Activated CD4-positive, alpha-beta T cell treated with anti-CD3 and anti-CD28 coated beads for 36 hours (primary cell): ENCODE measurements at regions not wholly inside any gene's neighbourhood (a gene's known extent, or its start where the extent isn't known, plus 50 kb on each side); places are given as distances from the start of the nearest gene placed in this dataset.

Experiments used
- ATAC-seq: fragments of 200-7000 bp; cut with Tn5 transposase; one replicate; pipeline ENCODE4 v1.10.0; 2021; ENCODE audit warnings: mild to moderate bottlenecking, moderate library complexity
- CTCF ChIA-PET: fragments of 350-600 bp; sonication (Branson Sonifier 250); formaldehyde crosslinking; loops from one replicate; lab custom pipeline; 2021; ENCODE audit warnings: antibody characterized with exemption; lab: Charles Lee
- POLR2A ChIA-PET: fragments of 350-600 bp; sonication (Branson Sonifier 250); formaldehyde crosslinking; loops from one replicate; lab custom pipeline; 2021; ENCODE audit warnings: antibody characterized with exemption, inconsistent platforms; lab: Charles Lee
- DNase-seq: peaks from one replicate; pipeline ENCODE4 v3.0.0-alpha.2; 2020
- H3K27ac Mint-ChIP-seq: one replicate; pipeline ENCODE4 v1.8.0; 2021; ENCODE audit warnings: mixed read lengths
- H3K27me3 Mint-ChIP-seq: one replicate; pipeline ENCODE4 v1.8.0; 2021; ENCODE audit warnings: mixed read lengths
- H3K36me3 Mint-ChIP-seq: one replicate; pipeline ENCODE4 v1.8.0; 2021; ENCODE audit warnings: low read depth, mixed read lengths
- H3K4me1 Mint-ChIP-seq: one replicate; pipeline ENCODE4 v1.8.0; 2021; ENCODE audit warnings: mixed read lengths
- H3K4me3 Mint-ChIP-seq: one replicate; pipeline ENCODE4 v1.8.0; 2021; ENCODE audit warnings: mild to moderate bottlenecking, moderate library complexity, mixed read lengths
- H3K9me3 Mint-ChIP-seq: one replicate; pipeline ENCODE4 v1.8.0; 2021; ENCODE audit warnings: low read depth, mixed read lengths
- intact Hi-C, 2 experiments: fragments of 100-400 bp; cut with DNase I in 1 of 2; cut with micrococcal nuclease in 1 of 2; formaldehyde crosslinking; loops; one replicate each; pipeline versions ENCODE4 v1.14.2 to v1.15.1; 2022 to 2024; cut with DNase I, micrococcal nuclease

DNA sequence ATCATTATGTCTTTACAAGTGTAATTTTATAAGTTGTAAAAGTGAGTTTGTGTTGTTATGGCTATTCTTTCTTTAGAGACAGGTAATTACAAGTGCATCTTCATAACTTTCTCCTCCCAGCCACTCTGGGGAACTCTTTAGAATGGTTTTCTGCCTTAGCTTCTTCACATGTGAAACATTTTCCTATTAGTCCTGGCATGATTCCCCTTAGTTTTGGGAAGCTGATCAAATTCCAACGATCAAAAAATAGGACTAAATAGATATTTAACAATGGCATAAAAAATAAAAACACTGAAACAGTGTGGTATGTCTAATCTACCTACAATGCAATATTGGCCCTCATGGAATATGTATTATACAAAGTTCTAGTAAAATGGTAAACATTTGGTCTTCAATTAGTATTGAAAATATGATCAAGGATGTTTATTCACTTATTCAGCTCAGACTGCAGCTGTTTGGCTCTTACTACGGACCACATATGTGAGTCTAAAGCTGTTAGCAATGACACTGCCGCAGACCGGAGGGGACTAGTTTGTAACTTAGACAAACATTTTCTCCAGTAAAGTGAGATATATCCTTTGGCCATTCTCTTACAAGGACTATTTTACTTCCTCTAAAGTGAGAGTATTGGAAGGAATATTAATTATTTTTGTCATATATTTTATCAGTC is 890.8 kb upstream of the USP15 start:
- CTCF ChIA-PET, result no interaction called here
- no peaks in the 10 kb centered on the region for H3K9me3 Mint-ChIP-seq
- no peaks in the 10 kb centered on the region for H3K36me3 Mint-ChIP-seq
- POLR2A ChIA-PET, result no interaction called here
- no peak overlapping the region for H3K27ac Mint-ChIP-seq
- no peaks in the 10 kb centered on the region for H3K27me3 Mint-ChIP-seq
- intact Hi-C loops, result no loop called here
- no peaks in the 10 kb centered on the region for H3K4me1 Mint-ChIP-seq
- H3K4me3 Mint-ChIP-seq, result no peak overlapping the region
- DNase-seq (no peak), ATAC-seq (no peak)

DNA sequence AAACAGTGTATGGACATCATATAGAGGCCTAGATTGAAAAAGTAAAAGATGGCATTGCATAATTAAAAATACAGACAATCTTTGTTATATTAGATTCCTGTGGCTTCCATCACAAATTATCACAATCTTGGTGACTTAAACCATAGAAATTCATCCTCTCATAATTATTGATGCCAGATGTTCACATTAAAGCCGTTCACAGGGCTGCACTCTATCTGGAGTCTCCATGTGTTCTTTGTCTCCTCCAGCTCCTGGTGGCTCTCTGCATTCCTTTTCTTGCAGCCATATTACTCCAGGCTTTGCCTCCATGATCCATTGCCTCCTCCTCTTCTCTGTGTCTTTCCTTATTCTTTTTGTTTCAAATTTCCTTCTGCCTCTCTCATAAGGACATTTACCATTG is 875.7 kb upstream of the USP15 start:
- no peak for DNase-seq
- no peaks in the 10 kb centered on the region for H3K36me3 Mint-ChIP-seq
- no peak overlapping the region for H3K4me3 Mint-ChIP-seq
- peaks cover 15% of the 10 kb centered on the region for H3K9me3 Mint-ChIP-seq
- ChIA-PET POLR2A (no interaction called here), CTCF (no interaction called here)
- no peaks in the 10 kb centered on the region for H3K27me3 Mint-ChIP-seq
- ATAC-seq, result no peak
- no peaks in the 10 kb centered on the region for H3K4me1 Mint-ChIP-seq
- intact Hi-C loops, result no loop called here
- no peak overlapping the region for H3K27ac Mint-ChIP-seq

DNA sequence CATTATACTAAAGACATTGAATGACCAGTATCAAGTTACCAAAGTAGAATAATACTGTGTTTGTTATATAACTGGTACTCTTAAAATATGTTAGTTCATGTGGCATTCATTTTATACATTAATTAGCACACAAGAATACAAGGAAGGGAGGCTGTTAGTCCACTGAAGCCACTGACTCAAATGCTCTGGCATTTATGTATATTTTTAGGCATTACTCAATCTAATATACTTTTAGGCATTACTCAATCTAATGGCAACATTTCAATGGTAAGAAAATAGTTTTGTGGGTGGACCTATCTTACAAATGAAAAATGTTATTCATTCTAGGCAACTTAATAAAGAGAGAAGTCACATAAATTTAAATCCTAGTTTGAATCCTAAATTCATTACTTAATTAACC is 874.4 kb upstream of the USP15 start:
- DNase-seq (no peak), ATAC-seq (no peak)
- intact Hi-C loops, result no loop called here
- ChIA-PET CTCF (no interaction called here), POLR2A (no interaction called here)
- no peak overlapping the region for H3K4me3 Mint-ChIP-seq
- H3K4me1 Mint-ChIP-seq, result no peaks in the 10 kb centered on the region
- no peaks in the 10 kb centered on the region for H3K27me3 Mint-ChIP-seq
- H3K27ac Mint-ChIP-seq, result no peak overlapping the region
- peaks cover 21% of the 10 kb centered on the region for H3K9me3 Mint-ChIP-seq
- no peaks in the 10 kb centered on the region for H3K36me3 Mint-ChIP-seq

DNA sequence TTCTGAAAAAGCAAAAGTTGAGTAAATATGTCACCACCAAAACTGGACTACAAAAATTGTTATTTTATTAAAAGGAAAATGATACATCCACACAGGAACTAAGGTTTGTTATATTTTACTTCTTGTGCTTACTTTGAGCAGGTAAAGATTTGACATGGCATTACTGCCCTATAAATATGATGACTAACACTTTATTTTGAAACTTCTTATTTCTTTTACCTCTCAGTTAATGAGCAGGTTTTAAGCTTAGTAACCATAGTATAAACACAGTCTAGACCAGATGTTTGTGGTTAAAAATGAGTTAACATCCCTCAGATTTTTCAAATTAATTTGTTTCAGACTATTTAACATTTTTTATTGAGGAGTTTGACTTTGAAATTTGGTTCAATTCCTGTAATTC is 862.5 kb upstream of the USP15 start:
- Mint-ChIP-seq H3K4me3 (no peak overlapping the region), H3K36me3 (no peaks in the 10 kb centered on the region), H3K27ac (no peak overlapping the region), H3K27me3 (no peaks in the 10 kb centered on the region), H3K4me1 (no peaks in the 10 kb centered on the region), H3K9me3 (peaks cover 4% of the 10 kb centered on the region)
- ChIA-PET POLR2A (no interaction called here), CTCF (no interaction called here)
- intact Hi-C loops, result no loop called here
- DNase-seq, result no peak
- ATAC-seq, result no peak

DNA sequence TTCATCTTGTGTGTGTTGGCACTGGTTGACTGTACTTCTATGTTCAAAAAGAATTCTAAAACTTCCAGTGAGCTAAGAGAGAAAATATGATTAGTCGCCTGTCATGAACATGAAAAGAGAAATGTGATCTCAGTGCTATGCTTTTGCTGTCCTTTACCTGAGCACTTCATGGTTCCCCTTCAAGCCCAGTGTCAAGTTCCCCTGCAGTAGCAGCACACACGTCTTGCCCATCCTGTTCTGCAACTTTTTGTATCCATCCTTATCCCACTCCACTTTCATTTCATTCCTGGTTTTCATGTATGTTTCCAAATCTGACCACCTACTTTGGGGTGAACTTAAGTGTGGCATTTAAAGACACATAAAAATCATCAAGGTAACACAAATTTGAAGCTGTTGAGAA is 848.0 kb upstream of the USP15 start:
- no peak overlapping the region for H3K27ac Mint-ChIP-seq
- ChIA-PET CTCF (no interaction called here), POLR2A (no interaction called here)
- no peaks in the 10 kb centered on the region for H3K4me1 Mint-ChIP-seq
- no peak for DNase-seq
- H3K27me3 Mint-ChIP-seq, result no peaks in the 10 kb centered on the region
- ATAC-seq, result no peak
- peaks cover 6% of the 10 kb centered on the region for H3K9me3 Mint-ChIP-seq
- no peaks in the 10 kb centered on the region for H3K36me3 Mint-ChIP-seq
- intact Hi-C loops, result no loop called here
- no peak overlapping the region for H3K4me3 Mint-ChIP-seq

DNA sequence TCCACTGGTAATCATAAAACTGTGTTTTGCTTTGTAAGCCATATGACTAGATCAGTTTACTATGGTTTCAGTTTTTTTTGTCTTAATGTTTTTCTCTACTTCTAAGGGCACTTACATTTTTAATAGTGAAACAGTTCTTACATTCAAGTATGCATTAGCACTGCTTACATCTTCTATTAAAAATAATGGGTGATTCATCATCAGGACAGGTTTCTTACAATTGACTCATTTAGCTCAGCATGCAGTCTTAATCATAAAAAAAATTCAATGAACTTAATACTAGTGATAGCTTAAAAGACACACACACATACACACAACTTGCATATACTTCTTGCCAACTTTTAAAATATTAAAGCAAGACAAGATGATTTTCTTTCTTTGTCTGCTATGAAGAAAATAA is 845.7 kb upstream of the USP15 start:
- intact Hi-C loops, result no loop called here
- H3K9me3 Mint-ChIP-seq, result peaks cover 2% of the 10 kb centered on the region
- no peak overlapping the region for H3K27ac Mint-ChIP-seq
- H3K36me3 Mint-ChIP-seq, result no peaks in the 10 kb centered on the region
- DNase-seq (no peak), ATAC-seq (no peak)
- H3K4me3 Mint-ChIP-seq, result no peak overlapping the region
- no peaks in the 10 kb centered on the region for H3K4me1 Mint-ChIP-seq
- CTCF ChIA-PET, result no interaction called here
- H3K27me3 Mint-ChIP-seq, result no peaks in the 10 kb centered on the region
- POLR2A ChIA-PET, result no interaction called here

DNA sequence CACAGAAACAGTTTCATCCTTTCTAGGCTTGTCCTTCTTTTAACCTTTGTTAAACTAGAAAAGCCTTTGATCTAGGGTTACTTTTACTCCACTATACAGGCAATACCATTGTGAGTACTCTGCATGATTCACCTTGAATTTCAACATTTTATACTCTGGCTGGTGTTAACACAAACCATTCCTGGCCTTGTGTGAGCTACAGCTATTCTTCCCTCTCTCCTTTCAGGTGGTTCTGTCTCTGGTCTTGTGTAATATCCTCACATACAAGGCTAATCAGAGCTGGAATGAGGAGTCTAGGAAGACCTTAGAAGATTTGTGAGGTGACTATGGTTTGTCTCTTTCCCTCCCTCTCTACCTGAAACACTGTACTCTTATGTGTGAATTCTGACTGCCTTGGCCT is 837.4 kb upstream of the USP15 start:
- no peaks in the 10 kb centered on the region for H3K27me3 Mint-ChIP-seq
- H3K4me3 Mint-ChIP-seq, result no peak overlapping the region
- ATAC-seq, result no peak
- H3K9me3 Mint-ChIP-seq, result peaks cover 9% of the 10 kb centered on the region
- no peak for DNase-seq
- ChIA-PET CTCF (interaction anchor here (0.5 kb wide), 1 partner anchor 265 kb away, joined by 3 read pairs; no protein-coding TSS in a partner anchor), POLR2A (no interaction called here)
- H3K27ac Mint-ChIP-seq, result no peak overlapping the region
- no peaks in the 10 kb centered on the region for H3K36me3 Mint-ChIP-seq
- H3K4me1 Mint-ChIP-seq, result no peaks in the 10 kb centered on the region
- intact Hi-C loops, result no loop called here

DNA sequence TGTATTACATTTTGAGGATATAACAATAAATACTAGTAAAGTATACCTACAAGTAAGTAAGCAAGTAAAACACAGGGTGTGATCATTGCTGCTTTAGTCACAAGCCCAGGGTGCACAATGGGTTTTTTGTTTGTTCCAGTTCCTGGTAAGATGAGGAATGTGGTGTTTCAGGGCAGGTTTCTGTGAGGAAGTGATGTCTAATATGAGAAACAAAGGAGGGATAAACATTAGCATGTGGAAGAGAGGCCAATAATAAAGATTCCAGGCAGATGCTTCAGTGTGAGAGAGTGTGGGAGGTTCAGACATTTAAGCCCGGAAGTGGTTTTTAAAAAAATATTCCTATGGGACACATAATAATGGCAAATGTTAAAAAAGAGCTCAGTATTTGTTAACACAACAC is 808.1 kb upstream of the USP15 start:
- H3K36me3 Mint-ChIP-seq, result no peaks in the 10 kb centered on the region
- H3K4me3 Mint-ChIP-seq, result no peak overlapping the region
- DNase-seq, result no peak
- no peak for ATAC-seq
- H3K27me3 Mint-ChIP-seq, result no peaks in the 10 kb centered on the region
- H3K4me1 Mint-ChIP-seq, result no peaks in the 10 kb centered on the region
- H3K27ac Mint-ChIP-seq, result no peak overlapping the region
- POLR2A ChIA-PET, result no interaction called here
- peaks cover 5% of the 10 kb centered on the region for H3K9me3 Mint-ChIP-seq
- intact Hi-C loops, result no loop called here
- CTCF ChIA-PET, result no interaction called here

DNA sequence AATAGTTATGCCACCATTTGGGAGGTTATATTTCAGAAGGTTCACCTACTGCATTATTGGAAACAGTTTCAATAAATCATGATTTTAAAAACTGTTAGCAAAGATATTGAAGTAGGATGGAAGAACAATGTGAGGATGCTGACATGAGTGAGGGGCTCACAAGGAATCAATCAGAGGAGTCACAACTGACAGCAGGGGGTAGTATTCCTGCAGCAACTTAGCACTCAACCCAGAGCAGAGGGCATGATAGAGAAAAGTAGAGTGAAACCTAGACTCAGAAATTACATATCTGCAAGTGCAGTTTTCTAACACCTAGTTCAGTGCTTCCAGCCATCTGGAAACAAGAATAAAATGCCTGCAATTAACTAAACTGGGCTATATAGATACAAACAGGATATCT is 772.5 kb upstream of the USP15 start:
- Mint-ChIP-seq H3K4me3 (no peak overlapping the region), H3K4me1 (no peaks in the 10 kb centered on the region), H3K27ac (no peak overlapping the region), H3K27me3 (no peaks in the 10 kb centered on the region), H3K9me3 (peaks cover 2% of the 10 kb centered on the region), H3K36me3 (no peaks in the 10 kb centered on the region)
- DNase-seq (no peak), ATAC-seq (no peak)
- CTCF ChIA-PET, result no interaction called here
- intact Hi-C loops, result no loop called here
- POLR2A ChIA-PET, result no interaction called here

DNA sequence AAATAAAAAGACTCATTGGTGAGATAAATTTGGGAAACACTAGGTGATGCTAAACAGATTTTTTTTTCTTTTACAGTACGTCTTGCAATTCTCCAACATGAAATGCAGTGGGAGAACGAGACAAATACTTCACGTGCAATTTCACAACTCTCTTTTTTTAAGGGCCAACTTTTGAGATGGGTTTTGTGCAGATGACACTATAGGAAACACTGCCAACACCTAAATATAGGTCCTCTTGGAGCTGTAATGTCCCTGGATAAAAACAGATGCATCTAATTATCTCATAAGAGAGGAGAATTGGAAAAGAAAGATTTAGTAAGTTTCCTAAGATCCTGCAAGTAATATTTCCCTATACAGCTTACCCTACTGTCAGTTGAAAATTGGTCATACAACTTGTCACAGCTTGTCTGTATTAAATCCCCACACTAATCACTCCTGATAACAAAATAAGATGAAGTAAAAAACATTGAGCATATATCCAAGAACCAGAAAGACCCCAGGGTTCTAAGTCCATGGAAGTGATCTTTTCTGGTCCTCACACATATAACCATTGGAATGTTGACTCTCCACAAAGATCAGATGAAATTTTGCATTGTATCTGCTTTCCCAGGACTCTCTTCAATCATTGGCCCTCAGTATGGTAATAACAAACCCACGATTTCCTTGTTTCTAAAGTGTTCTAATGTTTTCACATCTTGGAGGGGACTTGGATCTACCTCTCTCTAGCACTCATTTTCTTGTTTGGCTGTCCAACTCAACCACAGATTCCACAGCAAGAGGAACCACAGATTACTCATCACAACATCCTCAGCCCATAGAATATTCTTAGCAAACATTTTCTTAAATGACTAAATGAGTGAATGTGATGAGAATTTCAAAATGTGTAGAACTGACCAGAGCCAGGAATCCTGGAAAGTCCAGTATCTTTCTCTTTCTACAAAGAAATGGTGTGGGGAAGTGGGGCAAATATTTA is 769.4 kb upstream of the USP15 start:
- Mint-ChIP-seq H3K36me3 (no peaks in the 10 kb centered on the region), H3K4me3 (no peak overlapping the region), H3K27ac (no peak overlapping the region), H3K27me3 (no peaks in the 10 kb centered on the region), H3K4me1 (no peaks in the 10 kb centered on the region), H3K9me3 (peaks cover 2% of the 10 kb centered on the region)
- DNase-seq, result no peak
- intact Hi-C loops, result no loop called here
- ChIA-PET CTCF (no interaction called here), POLR2A (no interaction called here)
- ATAC-seq, result no peak

DNA sequence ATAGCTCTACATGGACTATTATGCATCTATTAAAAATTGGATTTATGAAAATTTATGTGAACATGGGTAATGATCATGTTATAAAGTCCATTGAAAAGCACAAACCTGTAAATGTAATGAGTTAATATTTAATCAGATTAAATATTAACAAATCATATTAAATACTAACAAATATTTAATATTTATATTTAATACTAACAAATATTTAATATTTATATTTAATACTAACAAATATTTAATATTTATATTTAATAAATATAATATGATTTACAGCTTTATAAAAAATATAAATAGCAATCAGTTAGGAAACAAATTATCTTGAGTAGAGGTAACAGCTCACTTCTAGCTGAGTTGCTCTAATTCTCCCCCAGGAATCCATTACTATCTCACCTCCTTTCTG is 758.0 kb upstream of the USP15 start:
- DNase-seq, result no peak
- ChIA-PET CTCF (no interaction called here), POLR2A (no interaction called here)
- intact Hi-C loops, result no loop called here
- no peak for ATAC-seq
- Mint-ChIP-seq H3K9me3 (peaks cover 2% of the 10 kb centered on the region), H3K4me1 (no peaks in the 10 kb centered on the region), H3K27me3 (no peaks in the 10 kb centered on the region), H3K36me3 (no peaks in the 10 kb centered on the region), H3K4me3 (no peak overlapping the region), H3K27ac (no peak overlapping the region)

DNA sequence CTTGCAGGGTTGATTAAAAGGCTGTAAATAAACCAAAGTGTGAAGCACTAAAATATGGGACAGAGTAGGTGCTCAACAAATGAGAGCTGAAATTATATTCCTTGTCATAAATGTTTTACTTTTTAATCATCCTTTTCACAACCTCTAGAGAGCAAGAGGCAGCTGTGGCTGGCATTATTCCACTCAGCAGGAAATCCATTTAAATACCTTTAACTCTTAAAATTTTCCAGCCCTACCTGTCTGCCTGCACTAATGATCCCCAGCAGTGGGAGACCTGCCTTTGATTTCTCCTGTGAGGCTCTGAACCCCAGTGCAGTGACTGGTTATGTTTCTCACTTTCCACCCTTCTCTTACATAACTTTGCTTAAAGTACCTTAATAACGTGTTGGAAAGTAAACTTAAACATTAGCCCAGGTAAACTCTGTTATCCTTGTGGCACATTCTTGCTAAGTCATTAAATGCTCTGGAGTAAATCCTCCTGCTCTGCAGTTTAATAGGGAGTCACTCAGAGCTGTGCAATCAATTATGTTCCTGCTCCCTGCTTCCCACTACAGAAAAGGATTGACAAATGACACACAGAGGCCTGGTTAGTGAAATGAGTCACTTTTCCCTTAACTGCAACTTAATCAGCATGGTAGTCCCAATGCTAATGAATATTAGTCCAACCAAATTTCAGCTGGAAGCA is 755.7 kb upstream of the USP15 start:
- Mint-ChIP-seq H3K36me3 (no peaks in the 10 kb centered on the region), H3K27me3 (no peaks in the 10 kb centered on the region), H3K4me1 (no peaks in the 10 kb centered on the region), H3K27ac (no peak overlapping the region), H3K4me3 (no peak overlapping the region), H3K9me3 (peaks cover 2% of the 10 kb centered on the region)
- CTCF ChIA-PET, result no interaction called here
- POLR2A ChIA-PET, result no interaction called here
- no peak for DNase-seq
- intact Hi-C loops, result no loop called here
- ATAC-seq, result no peak
